ENCODE measurements at regions not wholly inside any gene's neighbourhood (a gene's known extent, or its start where the extent isn't known, plus 50 kb on each side); places are given as distances from the start of the nearest gene placed in this dataset.

DNA sequence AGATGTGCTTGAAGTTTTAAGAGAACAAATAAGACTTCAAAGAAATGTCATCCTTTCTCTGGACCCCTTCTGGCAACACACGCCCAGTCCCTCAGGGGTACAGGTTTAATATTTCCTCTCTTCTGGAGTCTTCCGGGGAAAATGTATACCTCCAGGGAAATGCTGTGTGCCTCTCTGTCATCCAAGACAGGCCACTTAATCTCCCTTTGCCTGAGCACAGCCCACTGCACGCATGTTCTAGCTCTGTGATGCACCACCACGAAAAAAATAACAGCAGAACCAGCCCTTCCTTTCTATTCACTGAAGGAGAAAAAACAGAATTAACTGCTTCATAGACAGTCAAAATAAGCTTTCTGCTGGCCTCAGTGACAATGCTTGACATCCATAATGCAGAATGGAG is 140.1 kb downstream of the RBFOX3 start:
- H3K36me3 ChIP-seq, result no peaks in the 10 kb centered on the region
- H3K27me3 ChIP-seq, result peaks cover 0 to 68% (median 17%) of the 10 kb centered on the region in 9 donors
- intact Hi-C loops (cut with DNase I), result no loop called here
- ATAC-seq, result no peak
- no peaks in the 10 kb centered on the region for H3K4me1 ChIP-seq
- WGBS, 4 donors, result 59 to 67% (median 62%) methylated on average over 4 of the region's 4 CpGs
- no peak overlapping the region for H3K4me3 ChIP-seq
- H3K27ac ChIP-seq, result no peak overlapping the region
- H3K9me3 ChIP-seq, result no peaks in the 10 kb centered on the region
- no peak for TF ChIP-seq POLR2A (IDR thresholded peaks at IDR 0.05)
- TF ChIP-seq, protein P1, sequence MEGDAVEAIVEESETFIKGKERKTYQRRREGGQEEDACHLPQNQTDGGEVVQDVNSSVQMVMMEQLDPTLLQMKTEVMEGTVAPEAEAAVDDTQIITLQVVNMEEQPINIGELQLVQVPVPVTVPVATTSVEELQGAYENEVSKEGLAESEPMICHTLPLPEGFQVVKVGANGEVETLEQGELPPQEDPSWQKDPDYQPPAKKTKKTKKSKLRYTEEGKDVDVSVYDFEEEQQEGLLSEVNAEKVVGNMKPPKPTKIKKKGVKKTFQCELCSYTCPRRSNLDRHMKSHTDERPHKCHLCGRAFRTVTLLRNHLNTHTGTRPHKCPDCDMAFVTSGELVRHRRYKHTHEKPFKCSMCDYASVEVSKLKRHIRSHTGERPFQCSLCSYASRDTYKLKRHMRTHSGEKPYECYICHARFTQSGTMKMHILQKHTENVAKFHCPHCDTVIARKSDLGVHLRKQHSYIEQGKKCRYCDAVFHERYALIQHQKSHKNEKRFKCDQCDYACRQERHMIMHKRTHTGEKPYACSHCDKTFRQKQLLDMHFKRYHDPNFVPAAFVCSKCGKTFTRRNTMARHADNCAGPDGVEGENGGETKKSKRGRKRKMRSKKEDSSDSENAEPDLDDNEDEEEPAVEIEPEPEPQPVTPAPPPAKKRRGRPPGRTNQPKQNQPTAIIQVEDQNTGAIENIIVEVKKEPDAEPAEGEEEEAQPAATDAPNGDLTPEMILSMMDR (IDR thresholded peaks at IDR 0.05), result no peak
- DNase-seq, result no peak

DNA sequence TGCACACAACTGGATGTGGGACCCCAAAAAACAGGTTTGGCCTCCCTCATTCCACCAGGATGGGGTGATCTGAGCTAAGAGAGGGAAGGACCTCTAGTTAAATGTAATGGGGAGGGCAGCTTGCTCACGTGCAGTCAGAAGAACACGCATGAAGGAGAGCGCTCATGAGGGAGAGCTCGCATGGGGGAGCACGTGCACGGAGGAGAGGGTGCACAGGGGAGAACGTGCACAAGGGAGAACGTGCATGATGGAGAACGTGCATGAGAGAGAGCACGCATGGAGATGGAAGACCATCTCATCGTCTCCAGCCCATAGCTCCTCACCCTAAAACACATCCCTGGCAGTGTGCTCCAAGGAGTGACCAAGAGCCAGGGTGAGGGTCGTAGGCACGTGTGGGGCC is 141.2 kb downstream of the RBFOX3 start:
- intact Hi-C loops (cut with DNase I), result no loop called here
- TF ChIP-seq, protein P1 (IDR thresholded peaks at IDR 0.05), result no peak
- TF ChIP-seq POLR2A (IDR thresholded peaks at IDR 0.05), result no peak
- Histone ChIP-seq H3K9me3 (no peaks in the 10 kb centered on the region), H3K36me3 (no peaks in the 10 kb centered on the region), H3K4me1 (no peaks in the 10 kb centered on the region), H3K4me3 (no peak overlapping the region), H3K27me3 (peaks cover 0 to 68% (median 11%) of the 10 kb centered on the region in 9 donors), H3K27ac (no peak overlapping the region)
- DNase-seq (no peak), ATAC-seq (no peak)
- 85 to 92% (median 89%) methylated on average over 13 of the region's 13 CpGs for WGBS, 4 donors

DNA sequence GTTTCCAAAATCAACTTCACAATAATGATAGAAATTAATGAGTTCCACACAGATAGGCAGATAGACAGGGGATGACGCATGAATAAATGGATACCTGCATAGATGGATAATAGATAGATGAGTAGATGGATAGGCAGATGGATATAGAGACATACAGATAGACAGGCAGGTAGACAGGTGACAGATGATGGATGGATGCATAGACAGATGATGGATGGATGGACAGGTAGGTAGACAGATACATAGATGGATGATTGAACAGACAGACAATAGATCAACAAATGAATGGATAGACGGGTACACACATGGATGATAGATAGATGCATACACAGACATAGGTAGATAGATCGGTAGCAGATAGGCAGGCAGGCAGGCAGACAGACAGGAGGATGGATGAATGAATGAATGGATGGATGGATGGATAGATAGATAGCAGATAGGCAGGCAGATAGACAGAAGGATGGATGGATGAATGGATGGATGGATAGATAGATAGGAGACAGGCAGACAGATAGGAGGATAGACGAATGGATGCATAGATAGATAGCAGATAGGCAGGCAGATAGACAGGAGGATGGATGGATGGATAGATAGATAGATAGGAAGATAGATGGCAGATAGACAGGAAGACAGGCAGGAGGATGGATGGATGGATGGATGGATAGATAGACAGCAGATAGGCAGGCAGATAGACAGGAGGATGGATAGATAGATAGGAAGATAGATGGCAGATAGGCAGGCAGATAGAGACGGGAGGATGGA is 142.5 kb downstream of the RBFOX3 start:
- intact Hi-C loops (cut with DNase I), result no loop called here
- peaks cover 0 to 67% (median 8%) of the 10 kb centered on the region in 9 donors for H3K27me3 ChIP-seq
- no peaks in the 10 kb centered on the region for H3K9me3 ChIP-seq
- DNase-seq (no peak), ATAC-seq (no peak)
- no peaks in the 10 kb centered on the region for H3K36me3 ChIP-seq
- H3K4me3 ChIP-seq, result no peak overlapping the region
- TF ChIP-seq, protein P1 (IDR thresholded peaks at IDR 0.05), result no peak
- TF ChIP-seq POLR2A (IDR thresholded peaks at IDR 0.05), result no peak
- no peaks in the 10 kb centered on the region for H3K4me1 ChIP-seq
- no peak overlapping the region for H3K27ac ChIP-seq
- 82 to 89% (median 82%) methylated on average over 5 of the region's 5 CpGs for WGBS, 4 donors

DNA sequence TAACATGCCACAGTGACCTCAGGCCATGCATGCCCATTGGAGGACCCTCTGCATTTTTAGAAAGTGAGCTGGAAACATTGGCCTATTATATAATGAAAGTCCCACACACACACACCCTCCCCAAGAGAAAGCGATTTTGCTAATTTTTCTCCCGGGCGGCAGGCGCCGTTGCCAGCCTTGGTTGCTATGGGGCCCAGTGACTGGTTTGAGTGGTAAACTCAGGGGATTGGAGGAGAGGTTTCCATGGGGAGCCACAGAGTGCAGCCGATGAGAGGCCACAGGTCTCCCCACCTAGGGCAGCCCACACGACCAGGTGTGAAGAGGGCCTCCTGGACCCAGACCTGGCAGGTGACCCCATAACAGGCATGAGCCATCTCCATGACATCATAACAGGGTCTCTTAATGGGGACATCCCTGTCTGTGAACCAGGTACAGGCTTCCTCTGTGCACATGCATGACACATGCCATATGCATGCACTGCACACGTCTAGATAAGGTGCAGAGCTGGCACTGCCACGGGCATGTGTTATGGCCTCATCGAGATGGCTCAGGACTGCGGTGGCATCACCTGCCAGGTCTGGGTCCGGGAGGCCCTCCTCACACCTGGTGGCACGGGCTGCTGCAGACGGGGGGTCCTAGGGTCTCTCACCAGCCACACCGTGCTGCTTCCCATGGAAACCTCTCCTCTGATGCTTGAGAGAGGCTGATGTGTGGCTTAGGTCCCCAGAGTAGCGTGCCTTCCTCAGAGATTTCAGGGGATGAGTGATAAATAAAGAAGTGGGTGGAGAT is 144.1 kb downstream of the RBFOX3 start:
- no peak for TF ChIP-seq POLR2A (IDR thresholded peaks at IDR 0.05)
- TF ChIP-seq, protein P1 (IDR thresholded peaks at IDR 0.05), result no peak
- no peak for ATAC-seq

More for the DNA sequence above, 144.1 kb downstream of the RBFOX3 start:
- no peak overlapping the region for H3K4me3 ChIP-seq
- no peak for DNase-seq
- H3K27ac ChIP-seq, result no peak overlapping the region
- H3K9me3 ChIP-seq, result no peaks in the 10 kb centered on the region
- H3K36me3 ChIP-seq, result no peaks in the 10 kb centered on the region
- 82 to 91% (median 86%) methylated on average over 15 to 16 of the region's 16 CpGs for WGBS, 4 donors
- no peaks in the 10 kb centered on the region for H3K4me1 ChIP-seq
- intact Hi-C loops (cut with DNase I), result no loop called here
- H3K27me3 ChIP-seq, result peaks cover 0 to 65% (median 8%) of the 10 kb centered on the region in 9 donors
